Activated naive CD8-positive, alpha-beta T cell treated with anti-CD3 and anti-CD28 coated beads for 36 hours (primary cell): ENCODE measurements at regions not wholly inside any gene's neighbourhood (a gene's known extent, or its start where the extent isn't known, plus 50 kb on each side); places are given as distances from the start of the nearest gene placed in this dataset.
"Not testable (repeated sequence)": the region's sequence is repeated elsewhere in the genome, so short reads cannot be mapped to it uniquely, and the experiment has no call there.

Experiments
- DNase-seq: peaks from one replicate; pipeline ENCODE4 v3.0.0; 2021
- H3K27ac Mint-ChIP-seq: one replicate; pipeline ENCODE4 v1.8.0; 2022; ENCODE audit warnings: mild to moderate bottlenecking, moderate library complexity, mixed read lengths
- H3K27me3 Mint-ChIP-seq: one replicate; pipeline ENCODE4 v1.8.0; 2022; ENCODE audit warnings: mild to moderate bottlenecking, mixed read lengths
- H3K36me3 Mint-ChIP-seq: one replicate; pipeline ENCODE4 v1.8.0; 2021; ENCODE audit warnings: mild to moderate bottlenecking, mixed read lengths
- H3K4me1 Mint-ChIP-seq: one replicate; pipeline ENCODE4 v1.8.0; 2021; ENCODE audit warnings: mixed read lengths
- H3K4me3 Mint-ChIP-seq: one replicate; pipeline ENCODE4 v1.8.0; 2022; ENCODE audit warnings: mild to moderate bottlenecking, moderate library complexity, mixed read lengths
- H3K9me3 Mint-ChIP-seq: one replicate; pipeline ENCODE4 v1.8.0; 2022; ENCODE audit warnings: mixed read lengths

DNA sequence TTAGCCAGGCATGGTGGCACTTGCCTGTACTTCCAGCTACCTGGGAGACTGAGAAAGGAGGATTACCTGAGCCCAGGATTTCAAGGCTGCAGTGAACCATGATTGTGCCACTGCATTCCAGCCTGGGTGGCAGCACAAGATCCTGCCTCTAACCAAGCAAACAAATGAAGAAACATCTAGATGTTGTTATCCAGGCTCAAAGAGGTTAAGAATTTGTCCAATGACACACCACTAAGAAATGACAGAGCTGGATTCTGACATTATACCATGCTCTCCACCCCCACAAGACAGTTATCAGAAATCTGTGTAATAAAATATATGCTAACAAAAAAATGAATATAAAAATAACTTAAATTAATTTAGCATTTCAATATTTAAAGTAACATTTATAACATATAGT lies 925.5 kb upstream of the SLC35B3 start:
- H3K4me3 Mint-ChIP-seq: no peak overlapping the region
- no peak overlapping the region for H3K27ac Mint-ChIP-seq
- H3K9me3 Mint-ChIP-seq: peaks cover 4% of the 10 kb centered on the region

GRCh38 chr6:9347608-9348007 lies 912.3 kb upstream of the SLC35B3 start:
- peaks cover 3% of the 10 kb centered on the region for H3K9me3 Mint-ChIP-seq
- H3K27ac Mint-ChIP-seq: no peak overlapping the region
- DNase-seq: no peak
- H3K27me3 Mint-ChIP-seq: no peaks in the 10 kb centered on the region
- H3K4me3 Mint-ChIP-seq: no peak overlapping the region
- no peaks in the 10 kb centered on the region for H3K4me1 Mint-ChIP-seq
- H3K36me3 Mint-ChIP-seq: no peaks in the 10 kb centered on the region

More for the DNA sequence above, 925.5 kb upstream of the SLC35B3 start:
- Mint-ChIP-seq H3K36me3 (no peaks in the 10 kb centered on the region), H3K4me1 (no peaks in the 10 kb centered on the region), H3K27me3 (no peaks in the 10 kb centered on the region)
- no peak for DNase-seq

GRCh38 chr6:9346923-9347322 lies 911.6 kb upstream of the SLC35B3 start:
- H3K9me3 Mint-ChIP-seq: peaks cover 3% of the 10 kb centered on the region
- no peaks in the 10 kb centered on the region for H3K27me3 Mint-ChIP-seq
- H3K4me3 Mint-ChIP-seq: no peak overlapping the region
- DNase-seq: no peak
- H3K27ac Mint-ChIP-seq: no peak overlapping the region
- H3K36me3 Mint-ChIP-seq: no peaks in the 10 kb centered on the region
- no peaks in the 10 kb centered on the region for H3K4me1 Mint-ChIP-seq

DNA sequence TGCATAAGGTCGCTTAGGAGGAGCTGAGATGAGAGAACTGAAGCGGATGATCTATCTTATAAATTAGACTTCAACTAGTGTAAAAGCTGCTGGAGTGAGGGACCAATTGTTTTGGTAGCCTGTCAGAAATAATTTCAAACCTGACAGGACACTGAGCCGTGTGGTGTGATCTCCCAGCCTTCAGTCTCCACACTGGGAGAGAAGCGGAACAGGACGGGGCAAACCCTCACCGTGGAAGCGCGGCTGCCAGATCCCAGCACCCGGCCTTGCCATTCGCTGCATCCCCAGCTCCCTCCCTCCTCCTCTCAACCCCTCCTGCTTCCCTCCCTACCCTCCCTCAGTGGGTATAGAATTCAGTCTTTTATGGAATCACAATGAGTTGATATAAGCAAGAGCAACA lies 900.1 kb upstream of the SLC35B3 start:
- H3K36me3 Mint-ChIP-seq: no peaks in the 10 kb centered on the region
- H3K4me1 Mint-ChIP-seq: no peaks in the 10 kb centered on the region
- H3K27me3 Mint-ChIP-seq: no peaks in the 10 kb centered on the region
- H3K9me3 Mint-ChIP-seq: peaks cover 2% of the 10 kb centered on the region
- DNase-seq: no peak
- no peak overlapping the region for H3K4me3 Mint-ChIP-seq
- no peak overlapping the region for H3K27ac Mint-ChIP-seq

DNA sequence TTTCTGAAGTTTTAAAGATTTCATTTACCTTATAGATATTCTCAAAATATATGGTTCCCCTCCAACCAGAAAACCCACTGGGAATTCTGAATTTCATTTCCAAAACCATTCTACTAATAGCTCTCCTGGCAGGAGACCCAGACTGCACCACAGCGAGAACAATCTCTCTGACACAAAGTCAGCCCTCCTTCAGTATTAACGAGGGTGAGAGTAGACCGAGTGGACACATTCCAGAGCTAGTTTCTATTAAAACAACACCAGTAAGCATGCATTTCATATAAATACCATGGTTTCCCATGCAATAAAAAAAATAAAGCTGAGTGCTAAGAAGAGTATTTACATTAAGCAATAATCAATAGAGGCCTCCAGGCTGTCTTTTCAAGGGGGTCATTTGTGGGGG lies 899.6 kb upstream of the SLC35B3 start:
- Mint-ChIP-seq H3K27ac (no peak overlapping the region), H3K36me3 (no peaks in the 10 kb centered on the region), H3K27me3 (no peaks in the 10 kb centered on the region), H3K4me1 (no peaks in the 10 kb centered on the region), H3K4me3 (no peak overlapping the region), H3K9me3 (peaks cover 2% of the 10 kb centered on the region)
- DNase-seq: no peak

- Mint-ChIP-seq H3K9me3 (peaks cover 6% of the 10 kb centered on the region), H3K36me3 (no peaks in the 10 kb centered on the region), H3K4me3 (no peak overlapping the region), H3K27ac (no peak overlapping the region), H3K27me3 (no peaks in the 10 kb centered on the region), H3K4me1 (no peaks in the 10 kb centered on the region)
- DNase-seq: no peak
Measured at GRCh38 chr6:9332241-9332780, 897.0 kb upstream of the SLC35B3 start.

- Mint-ChIP-seq H3K36me3 (no peaks in the 10 kb centered on the region), H3K4me3 (no peak overlapping the region), H3K27ac (no peak overlapping the region), H3K9me3 (no peaks in the 10 kb centered on the region), H3K4me1 (no peaks in the 10 kb centered on the region), H3K27me3 (no peaks in the 10 kb centered on the region)
- DNase-seq: no peak
Measured at GRCh38 chr6:9316831-9317230, 881.5 kb upstream of the SLC35B3 start.

- Mint-ChIP-seq H3K9me3 (no peaks in the 10 kb centered on the region), H3K4me3 (no peak overlapping the region), H3K27ac (no peak overlapping the region), H3K27me3 (no peaks in the 10 kb centered on the region), H3K4me1 (no peaks in the 10 kb centered on the region), H3K36me3 (no peaks in the 10 kb centered on the region)
- DNase-seq: no peak
Measured at GRCh38 chr6:9315966-9316650, 880.8 kb upstream of the SLC35B3 start.

- Mint-ChIP-seq H3K9me3 (no peaks in the 10 kb centered on the region), H3K4me3 (no peak overlapping the region), H3K27ac (no peak overlapping the region), H3K36me3 (no peaks in the 10 kb centered on the region), H3K4me1 (no peaks in the 10 kb centered on the region), H3K27me3 (no peaks in the 10 kb centered on the region)
- no peak for DNase-seq
Measured at GRCh38 chr6:9308284-9308683, 872.9 kb upstream of the SLC35B3 start.

GRCh38 chr6:9307786-9308185 lies 872.4 kb upstream of the SLC35B3 start:
- Mint-ChIP-seq H3K9me3 (no peaks in the 10 kb centered on the region), H3K4me3 (no peak overlapping the region), H3K27me3 (no peaks in the 10 kb centered on the region), H3K4me1 (no peaks in the 10 kb centered on the region), H3K36me3 (no peaks in the 10 kb centered on the region), H3K27ac (no peak overlapping the region)
- no peak for DNase-seq

GRCh38 chr6:9307187-9307586 lies 871.8 kb upstream of the SLC35B3 start:
- no peaks in the 10 kb centered on the region for H3K4me1 Mint-ChIP-seq
- H3K9me3 Mint-ChIP-seq: no peaks in the 10 kb centered on the region

GRCh38 chr6:9295644-9296043 lies 860.3 kb upstream of the SLC35B3 start:
- DNase-seq: no peak
- peaks cover 9% of the 10 kb centered on the region for H3K9me3 Mint-ChIP-seq
- no peak overlapping the region for H3K4me3 Mint-ChIP-seq
- H3K36me3 Mint-ChIP-seq: no peaks in the 10 kb centered on the region
- H3K27me3 Mint-ChIP-seq: no peaks in the 10 kb centered on the region
- no peaks in the 10 kb centered on the region for H3K4me1 Mint-ChIP-seq
- H3K27ac Mint-ChIP-seq: no peak overlapping the region

More at GRCh38 chr6:9307187-9307586, 871.8 kb upstream of the SLC35B3 start:
- H3K36me3 Mint-ChIP-seq: no peaks in the 10 kb centered on the region
- no peak overlapping the region for H3K4me3 Mint-ChIP-seq
- H3K27me3 Mint-ChIP-seq: no peaks in the 10 kb centered on the region
- DNase-seq: no peak
- no peak overlapping the region for H3K27ac Mint-ChIP-seq

DNA sequence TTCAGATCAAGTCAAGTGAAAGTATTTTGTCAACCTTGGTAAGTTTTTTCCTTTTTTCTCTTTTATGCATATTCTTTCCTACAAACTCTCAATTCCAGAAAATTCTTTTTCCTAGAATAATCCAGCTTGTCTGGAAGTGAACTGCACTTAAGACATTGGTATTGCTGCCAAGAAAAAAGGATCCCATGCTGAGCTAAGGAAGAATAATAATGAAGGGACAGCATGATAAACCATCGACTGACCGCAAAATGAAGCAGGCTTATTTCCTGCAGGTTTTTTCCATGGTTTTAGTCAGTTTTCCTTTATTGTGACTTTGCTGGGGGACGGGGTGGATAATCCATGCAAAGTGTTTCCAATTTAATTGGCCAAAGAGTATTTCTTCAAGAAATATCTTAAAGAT lies 857.6 kb upstream of the SLC35B3 start:
- H3K9me3 Mint-ChIP-seq: peaks cover 9% of the 10 kb centered on the region
- H3K4me1 Mint-ChIP-seq: no peaks in the 10 kb centered on the region
- H3K27me3 Mint-ChIP-seq: no peaks in the 10 kb centered on the region
- no peak for DNase-seq
- H3K27ac Mint-ChIP-seq: no peak overlapping the region
- no peak overlapping the region for H3K4me3 Mint-ChIP-seq
- no peaks in the 10 kb centered on the region for H3K36me3 Mint-ChIP-seq

DNA sequence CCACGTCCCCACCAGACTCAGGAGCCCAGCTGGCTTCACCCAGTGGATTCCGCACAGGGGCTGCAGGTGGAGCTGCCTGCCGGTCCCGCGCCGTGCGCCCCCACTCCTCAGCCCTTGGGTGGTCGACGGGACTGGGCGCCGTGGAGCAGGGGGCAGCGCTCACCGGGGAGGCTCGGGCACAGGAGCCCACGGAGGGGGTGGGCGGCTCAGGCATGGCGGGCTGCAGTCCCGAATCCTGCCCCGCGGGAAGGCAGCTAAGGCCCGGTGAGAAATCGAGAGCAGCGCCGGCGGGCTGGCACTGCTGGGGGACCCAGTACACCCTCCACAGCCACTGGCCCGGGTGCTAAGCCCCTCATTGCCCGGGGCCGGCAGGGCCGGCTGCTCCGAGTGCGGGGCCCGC lies 855.0 kb upstream of the SLC35B3 start:
- not testable (repeated sequence) for H3K36me3 Mint-ChIP-seq, DNase-seq, H3K4me1 Mint-ChIP-seq, H3K9me3 Mint-ChIP-seq, H3K27me3 Mint-ChIP-seq, H3K4me3 Mint-ChIP-seq, H3K27ac Mint-ChIP-seq

DNA sequence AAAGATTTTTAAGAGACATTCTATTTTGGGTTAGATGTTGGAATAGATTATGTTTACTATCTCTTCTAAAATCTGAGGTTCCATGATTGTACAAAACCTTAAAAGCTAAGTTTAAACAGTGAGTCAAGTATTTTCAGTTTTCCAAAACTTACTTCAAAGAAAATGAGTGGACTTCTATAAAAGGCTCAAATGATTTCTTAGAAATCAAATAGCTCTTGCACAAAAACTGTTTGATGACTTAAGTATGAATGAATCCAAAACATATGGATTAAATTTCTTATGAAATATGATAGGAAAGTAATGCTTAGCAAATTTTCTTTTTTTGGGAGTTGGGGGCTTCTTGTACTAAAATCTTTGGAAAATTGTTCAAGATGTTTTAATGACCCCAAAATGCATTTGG lies 837.3 kb upstream of the SLC35B3 start:
- no peaks in the 10 kb centered on the region for H3K36me3 Mint-ChIP-seq
- H3K4me1 Mint-ChIP-seq: no peaks in the 10 kb centered on the region
- no peaks in the 10 kb centered on the region for H3K9me3 Mint-ChIP-seq
- no peak overlapping the region for H3K27ac Mint-ChIP-seq
- H3K27me3 Mint-ChIP-seq: no peaks in the 10 kb centered on the region
- no peak for DNase-seq
- H3K4me3 Mint-ChIP-seq: no peak overlapping the region

GRCh38 chr6:9266741-9267140 lies 831.4 kb upstream of the SLC35B3 start:
- H3K4me3 Mint-ChIP-seq: no peak overlapping the region
- no peaks in the 10 kb centered on the region for H3K4me1 Mint-ChIP-seq
- H3K27ac Mint-ChIP-seq: no peak overlapping the region
- H3K36me3 Mint-ChIP-seq: no peaks in the 10 kb centered on the region
- H3K9me3 Mint-ChIP-seq: peaks cover 5% of the 10 kb centered on the region
- DNase-seq: no peak
- H3K27me3 Mint-ChIP-seq: no peaks in the 10 kb centered on the region
